ENCODE measurements at regions not wholly inside any gene's neighbourhood (a gene's known extent, or its start where the extent isn't known, plus 50 kb on each side); places are given as distances from the start of the nearest gene placed in this dataset.
"Not testable (repeated sequence)": the region's sequence is repeated elsewhere in the genome, so short reads cannot be mapped to it uniquely, and the experiment has no call there.

GRCh38 chr18:78793313-78794070, 186.1 kb upstream of the SALL3 start:
- no peak for DNase-seq

DNA sequence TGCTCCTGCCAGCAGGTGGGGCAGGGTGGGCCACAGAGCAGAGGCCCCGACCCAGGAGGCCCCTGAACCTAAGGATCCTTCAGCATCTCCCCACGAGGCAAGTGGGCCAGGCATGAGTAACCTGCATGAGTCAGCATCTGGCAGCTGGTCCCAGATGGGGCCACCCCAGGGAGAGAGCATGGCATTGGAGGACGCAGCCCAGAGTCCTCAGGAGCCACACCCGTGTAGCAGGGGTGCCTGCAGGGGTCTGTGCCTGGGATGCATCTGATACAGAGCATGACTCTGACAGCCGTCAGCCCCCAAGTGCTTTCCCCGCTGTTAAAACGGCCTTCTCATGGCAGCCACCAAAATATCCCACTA, 185.6 kb upstream of the SALL3 start:
- no peak for DNase-seq

DNA sequence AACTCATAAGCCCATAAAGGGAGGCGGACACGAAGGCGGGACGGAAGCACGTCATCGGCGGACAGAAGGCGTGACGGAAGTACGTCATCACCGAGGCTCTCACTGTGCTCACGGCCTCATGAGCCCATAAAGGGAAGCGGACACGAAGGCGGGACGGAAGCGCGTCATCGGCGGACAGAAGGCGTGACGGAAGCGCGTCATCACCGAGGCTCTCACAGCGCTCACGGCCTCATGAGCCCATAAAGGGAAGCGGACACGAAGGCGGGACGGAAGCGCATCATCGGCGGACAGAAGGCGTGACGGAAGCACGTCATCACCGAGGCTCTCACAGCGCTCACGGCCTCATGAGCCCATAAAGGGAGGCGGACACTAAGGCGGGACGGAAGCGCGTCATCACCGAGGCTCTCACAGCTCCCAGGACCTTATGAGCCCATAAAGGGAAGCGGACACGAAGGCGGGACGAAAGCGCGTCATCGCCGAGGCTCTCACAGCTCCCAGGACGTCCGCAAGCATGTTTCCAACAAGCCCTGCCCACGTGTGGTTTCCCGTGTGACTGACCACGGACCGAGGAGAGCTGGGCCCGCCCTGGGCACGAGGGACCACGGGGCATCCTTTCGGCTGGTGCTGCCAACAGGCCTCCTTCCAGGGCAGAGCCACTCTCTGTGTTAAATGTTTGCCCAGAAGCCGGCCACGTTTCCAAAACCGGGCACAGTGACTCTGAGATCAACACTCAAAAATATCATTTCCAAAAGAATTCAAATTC, 182.7 kb upstream of the SALL3 start:
- no peak for DNase-seq

GRCh38 chr18:78797499-78797898, 182.1 kb upstream of the SALL3 start:
- DNase-seq = no peak

DNA sequence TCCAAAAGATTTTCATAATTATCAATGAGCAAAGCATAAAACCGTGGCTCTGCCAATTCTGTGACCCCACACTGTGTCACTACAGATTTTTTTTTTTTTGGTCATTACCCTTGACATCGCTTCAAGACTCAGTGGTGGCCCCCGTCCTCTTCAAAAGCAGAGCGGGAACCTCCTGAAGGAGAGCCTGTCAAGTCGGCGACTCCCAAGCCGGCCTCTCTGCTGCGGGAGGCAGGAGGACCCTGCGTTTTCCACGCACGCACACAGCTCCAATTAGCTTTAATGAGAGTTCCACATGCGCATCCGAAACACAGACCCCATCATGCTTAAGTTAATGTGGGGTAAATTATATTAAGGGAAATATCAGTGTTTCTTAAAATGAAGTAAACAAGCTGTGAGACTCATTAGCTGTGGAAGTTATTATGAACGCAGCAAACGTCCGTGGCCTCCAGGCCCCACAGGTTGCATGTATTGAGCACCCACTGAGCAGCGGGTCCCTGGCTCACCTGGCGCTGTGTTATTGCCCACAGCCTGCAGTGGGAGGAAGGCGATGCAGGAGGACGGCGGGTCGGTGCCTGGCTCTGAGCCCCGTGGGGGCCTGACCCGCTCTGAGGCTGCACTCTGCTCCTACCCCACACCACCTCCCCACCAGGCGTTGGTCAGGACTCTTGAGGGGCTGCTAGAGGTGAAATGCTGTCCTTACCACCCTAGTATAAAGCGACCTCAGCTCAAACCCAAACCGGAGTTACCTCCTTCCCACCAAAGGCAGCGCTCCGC, 181.0 kb upstream of the SALL3 start:
- DNase-seq = no peak

DNA sequence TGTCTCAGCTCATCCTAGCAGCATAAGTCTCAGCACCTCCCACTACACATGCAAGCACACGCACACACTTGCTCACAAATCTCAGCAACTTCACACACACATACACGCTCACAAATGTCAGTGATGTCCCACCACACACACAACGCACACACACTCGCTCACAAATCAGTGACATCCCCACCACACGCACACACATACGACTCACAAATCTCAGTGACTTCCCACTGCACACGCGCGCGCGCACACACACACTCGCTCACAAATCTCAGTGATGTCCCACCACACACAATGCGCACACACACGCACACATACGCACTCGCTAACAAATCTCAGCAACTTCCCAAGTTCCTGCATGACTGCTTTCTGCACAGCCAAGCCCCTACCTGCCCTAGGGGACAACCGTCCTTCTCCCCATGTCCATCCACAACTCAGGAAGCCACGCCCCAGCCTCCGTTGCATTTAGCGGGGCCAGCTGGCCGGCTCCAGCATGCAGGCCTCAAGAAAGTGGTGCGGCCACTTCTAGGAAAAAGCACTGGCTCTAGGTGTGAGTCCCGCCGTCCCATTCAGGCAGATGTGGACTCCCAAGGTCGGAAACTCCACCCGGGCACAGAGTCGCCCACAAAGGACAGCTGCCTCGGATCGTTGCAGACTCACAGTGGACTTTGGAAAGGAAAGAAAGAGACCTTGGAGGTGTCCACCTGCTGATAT, 180.1 kb upstream of the SALL3 start:
- no peak for DNase-seq

DNA sequence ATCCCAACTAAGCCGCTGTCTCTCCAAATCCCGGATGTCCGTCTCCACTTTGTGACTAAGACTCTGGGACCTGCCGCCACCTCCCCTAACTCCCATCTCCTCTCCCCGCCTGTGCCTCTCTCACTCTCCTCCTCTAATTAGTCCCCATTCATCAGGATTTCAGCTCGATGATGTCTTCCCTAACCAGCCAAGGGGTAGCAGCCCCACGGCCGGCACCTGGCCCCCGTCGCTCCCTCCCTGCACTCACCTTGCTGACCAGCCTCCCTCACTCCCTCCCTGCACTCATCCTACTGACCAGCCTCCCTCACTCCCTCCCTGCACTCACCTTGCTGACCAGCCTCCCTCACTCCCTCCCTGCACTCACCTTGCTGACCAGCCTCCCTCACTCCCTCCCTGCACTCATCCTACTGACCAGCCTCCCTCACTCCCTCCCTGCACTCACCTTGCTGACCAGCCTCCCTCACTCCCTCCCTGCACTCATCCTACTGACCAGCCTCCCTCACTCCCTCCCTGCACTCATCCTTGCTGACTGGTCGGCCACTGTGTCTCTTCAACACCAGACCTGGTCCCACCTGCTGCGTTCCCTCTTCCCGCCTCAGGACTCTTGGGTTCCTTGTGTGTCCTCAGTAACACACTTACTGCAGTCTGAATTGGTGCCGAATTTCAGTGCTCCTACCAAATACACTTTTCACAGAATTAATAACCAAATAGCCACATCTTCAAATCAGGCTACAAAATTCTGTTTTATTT, 179.3 kb upstream of the SALL3 start:
- DNase-seq = not testable (repeated sequence)

DNA sequence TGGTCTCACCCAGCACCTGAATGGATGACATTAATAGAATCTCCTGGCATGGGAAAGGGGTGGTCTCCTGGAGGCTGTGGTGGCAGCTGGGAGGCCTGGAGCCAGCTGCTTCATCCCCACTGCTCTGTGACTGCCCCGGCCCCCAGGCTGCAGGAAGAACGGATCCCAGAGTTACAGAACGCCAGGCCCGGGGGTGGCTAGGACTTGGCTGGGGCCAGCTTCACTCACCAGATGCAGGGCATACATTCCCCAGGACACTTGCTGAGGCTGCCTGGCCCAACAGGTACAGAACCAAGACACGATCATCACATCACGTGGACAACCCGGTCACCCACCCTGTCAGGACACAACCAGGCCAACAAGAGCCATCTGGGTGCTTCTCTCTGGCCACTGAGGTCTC, 178.6 kb upstream of the SALL3 start:
- no peak for DNase-seq

DNA sequence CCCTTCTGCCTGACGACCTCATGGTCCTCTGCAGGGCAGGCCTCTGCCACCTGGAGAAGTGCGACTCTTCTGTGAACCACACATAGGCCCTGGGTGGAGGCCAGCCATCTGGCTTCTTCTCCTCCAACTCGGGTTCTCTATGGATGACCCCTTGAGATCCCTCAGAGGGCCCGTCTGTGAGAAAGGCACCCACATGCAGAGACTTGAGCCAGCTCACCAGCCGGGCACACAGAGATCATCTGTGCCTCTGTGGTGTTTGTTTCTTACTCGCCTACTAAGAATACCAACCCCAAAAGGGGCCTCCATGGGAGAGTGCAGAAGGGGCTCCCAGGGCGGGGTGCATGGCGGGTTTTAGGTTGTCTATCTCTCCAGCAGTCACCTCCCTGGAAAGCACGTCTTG, 176.5 kb upstream of the SALL3 start:
- DNase-seq = no peak

- DNase-seq = no peak
These were observed 175.2 kb upstream of the SALL3 start for GRCh38 chr18:78804206-78805030.

DNA sequence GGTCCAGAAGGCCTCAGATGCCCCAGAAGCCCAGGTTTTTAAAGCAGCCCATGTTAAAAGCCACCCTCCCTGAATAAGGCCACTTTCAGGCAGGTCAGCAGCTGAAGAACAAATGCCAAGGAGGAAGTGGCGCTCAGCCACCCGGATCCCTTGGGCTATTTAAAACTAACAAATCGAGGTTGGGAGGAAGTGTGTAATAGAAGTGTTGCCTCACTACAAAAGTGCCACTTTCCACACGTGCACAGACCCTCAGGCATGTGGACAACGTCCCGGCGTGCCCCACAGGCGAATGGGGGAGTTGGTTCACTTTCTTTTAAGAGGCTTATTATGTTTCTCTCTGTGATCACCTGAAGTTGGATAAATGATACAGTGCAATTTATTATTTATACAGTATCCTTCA, 173.8 kb upstream of the SALL3 start:
- no peak for DNase-seq

DNA sequence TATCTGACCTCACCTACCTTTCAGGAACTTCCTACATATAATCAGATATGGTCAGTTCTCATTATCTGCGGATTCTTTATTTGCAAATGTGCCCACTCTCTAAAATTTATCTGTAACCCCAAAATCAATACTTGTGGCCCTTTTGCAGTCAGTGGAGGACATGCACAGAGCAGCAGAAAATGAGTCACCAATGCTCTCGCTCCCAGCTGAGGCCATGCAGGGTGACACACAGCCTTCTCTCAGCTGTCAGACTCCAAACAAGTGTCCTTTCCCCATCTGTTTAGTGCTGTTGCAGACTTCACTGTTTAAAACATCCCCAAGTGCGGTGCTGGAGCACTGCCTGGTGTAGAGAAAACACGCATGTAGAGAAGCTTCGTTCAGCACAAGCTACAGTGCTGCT, 171.9 kb upstream of the SALL3 start:
- no peak for DNase-seq

- no peak for DNase-seq
These were observed 169.8 kb upstream of the SALL3 start for GRCh38 chr18:78809845-78810244.

GRCh38 chr18:78810706-78811105, 168.9 kb upstream of the SALL3 start:
- no peak for DNase-seq

DNA sequence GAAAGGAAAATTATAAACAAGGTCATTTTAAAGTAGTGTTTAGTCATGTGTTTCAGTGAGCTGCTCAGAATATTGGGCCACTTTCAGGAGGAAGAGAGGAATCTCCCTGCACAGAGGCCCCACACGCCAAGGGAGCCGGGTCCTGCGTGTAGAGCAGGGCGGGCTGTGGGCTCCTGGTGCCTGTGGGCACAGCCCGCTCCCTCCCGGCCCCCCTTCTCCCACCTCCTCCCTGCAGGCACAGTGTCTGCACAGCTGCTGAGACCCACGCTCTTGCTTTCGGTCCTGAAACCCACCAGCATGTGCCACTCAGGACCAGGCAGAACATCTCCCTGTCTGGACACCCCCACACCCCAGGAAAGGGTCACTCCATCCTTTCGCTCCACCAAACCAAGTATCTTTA, 167.6 kb upstream of the SALL3 start:
- DNase-seq = no peak

- DNase-seq = no peak
These were observed 166.5 kb upstream of the SALL3 start for GRCh38 chr18:78813156-78813555.

DNA sequence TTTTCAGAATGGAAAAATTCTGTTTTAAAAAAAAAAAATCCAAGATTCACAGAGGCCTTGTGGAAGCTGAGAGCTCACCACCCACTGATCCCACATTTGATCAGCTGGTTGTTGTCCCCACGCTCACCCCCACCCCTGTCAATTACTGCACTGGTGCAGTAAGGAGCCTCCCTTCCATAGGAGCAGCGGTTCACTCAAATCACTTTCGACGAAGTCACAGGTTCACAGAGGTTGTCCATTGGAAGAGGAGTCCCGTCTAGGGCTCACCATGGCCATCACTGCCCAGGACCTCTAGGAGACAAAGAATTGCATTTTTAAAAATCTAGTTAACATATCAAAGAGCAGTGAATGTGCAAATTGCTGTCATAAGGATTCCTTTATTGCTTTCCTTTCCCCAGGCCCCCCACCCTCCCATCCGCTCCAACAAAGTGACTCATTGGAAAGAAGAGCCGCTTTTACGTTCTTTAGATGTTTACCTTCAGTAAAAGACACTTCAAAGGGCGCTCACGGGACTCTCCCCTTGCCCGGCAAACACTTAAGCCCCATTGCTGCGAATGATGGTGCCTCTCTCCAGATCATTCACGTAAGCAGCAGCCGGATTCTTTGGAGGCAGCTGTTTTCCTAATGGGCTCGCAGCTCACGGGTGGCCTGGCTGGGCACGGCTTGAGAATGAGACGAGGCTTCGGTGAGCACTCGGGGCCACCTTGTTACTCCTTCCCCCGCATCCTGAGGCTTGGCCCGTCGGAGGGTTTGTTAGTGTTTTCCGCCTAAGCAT, 165.5 kb upstream of the SALL3 start:
- DNase-seq = no peak

DNA sequence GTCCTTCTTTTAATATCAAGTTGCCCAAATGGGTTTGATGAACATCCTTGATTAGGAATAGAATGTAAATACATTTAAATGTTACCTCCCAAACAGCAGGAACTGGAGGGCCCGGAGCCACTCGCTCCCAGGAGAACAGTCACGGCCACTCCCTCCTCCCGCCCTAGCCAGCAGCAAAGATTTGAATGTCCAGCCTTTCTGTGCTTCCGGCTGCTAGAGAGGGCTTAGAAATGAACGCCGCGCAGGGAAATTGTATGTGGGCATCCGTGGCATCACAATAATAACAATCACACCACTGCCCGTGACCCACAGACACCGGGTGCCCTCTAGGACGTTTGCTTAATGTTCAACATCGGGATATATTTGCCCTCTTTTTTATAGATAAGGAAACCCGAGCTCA, 164.9 kb upstream of the SALL3 start:
- DNase-seq = no peak

- DNase-seq = no peak
These were observed 163.5 kb upstream of the SALL3 start for GRCh38 chr18:78816114-78816513.

- no peak for DNase-seq
These were observed 162.7 kb upstream of the SALL3 start for GRCh38 chr18:78816916-78817315.

- DNase-seq = no peak
These were observed 161.1 kb upstream of the SALL3 start for GRCh38 chr18:78818495-78818894.

All from NCI-H2171 treated with DMSO at 0.1 percent for 48 hours (cell line).